Chondrocyte (in vitro differentiated cells): ENCODE measurements at regions not wholly inside any gene's neighbourhood (a gene's known extent, or its start where the extent isn't known, plus 50 kb on each side); places are given as distances from the start of the nearest gene placed in this dataset.

Source experiments
- DNase-seq: peaks from one replicate; pipeline ENCODE4 v3.0.0; 2021; ENCODE audit warnings: mixed read lengths, low spot score
- H3K27ac Mint-ChIP-seq: one replicate; pipeline ENCODE4 v1.8.0; 2021; ENCODE audit warnings: mild to moderate bottlenecking, moderate library complexity, mixed read lengths; ENCODE audit not compliant: unreplicated experiment
- H3K27me3 Mint-ChIP-seq: 2 replicates; pipeline ENCODE4 v1.8.0; 2021; ENCODE audit warnings: low read depth, mixed read lengths
- H3K36me3 Mint-ChIP-seq: 2 replicates; pipeline ENCODE4 v1.8.0; 2021; ENCODE audit warnings: low read depth, mixed read lengths
- H3K4me1 Mint-ChIP-seq: 2 replicates; pipeline ENCODE4 v1.8.0; 2021; ENCODE audit warnings: low read depth, mild to moderate bottlenecking, mixed read lengths
- H3K4me3 Mint-ChIP-seq: one replicate; pipeline ENCODE4 v1.8.0; 2021; ENCODE audit warnings: mild to moderate bottlenecking, moderate library complexity, mixed read lengths; ENCODE audit not compliant: unreplicated experiment
- H3K9me3 Mint-ChIP-seq: 2 replicates; pipeline ENCODE4 v1.8.0; 2021; ENCODE audit warnings: low read depth, mixed read lengths
- CTCF ChIP-seq: fragments of 200-600 bp; sonication (generic); IDR thresholded peaks from 2 replicates; pipeline ENCODE4 v1.5.0; 2021; ENCODE audit warnings: antibody characterized with exemption, mild to moderate bottlenecking, moderate library complexity

GRCh38 chr3:83849106-83849730 lies 1109.6 kb upstream of the CADM2 start:
- TF ChIP-seq CTCF = no peak
- DNase-seq = no peak
- H3K9me3 Mint-ChIP-seq = no peaks in the 10 kb centered on the region
- no peaks in the 10 kb centered on the region for H3K36me3 Mint-ChIP-seq
- H3K4me1 Mint-ChIP-seq = peaks cover 8% of the 10 kb centered on the region
- H3K27me3 Mint-ChIP-seq = no peaks in the 10 kb centered on the region
- no peak overlapping the region for H3K4me3 Mint-ChIP-seq
- no peak overlapping the region for H3K27ac Mint-ChIP-seq

GRCh38 chr3:83863380-83863779 lies 1095.4 kb upstream of the CADM2 start:
- DNase-seq = no peak
- H3K9me3 Mint-ChIP-seq = peaks cover 6% of the 10 kb centered on the region
- H3K36me3 Mint-ChIP-seq = no peaks in the 10 kb centered on the region
- H3K27ac Mint-ChIP-seq = no peak overlapping the region
- no peaks in the 10 kb centered on the region for H3K4me1 Mint-ChIP-seq
- H3K4me3 Mint-ChIP-seq = no peak overlapping the region
- TF ChIP-seq CTCF = no peak
- H3K27me3 Mint-ChIP-seq = no peaks in the 10 kb centered on the region

- TF ChIP-seq CTCF = no peak
- no peak for DNase-seq
- Mint-ChIP-seq H3K27ac (no peak overlapping the region), H3K4me3 (no peak overlapping the region), H3K36me3 (no peaks in the 10 kb centered on the region), H3K9me3 (peaks cover 2% of the 10 kb centered on the region), H3K27me3 (no peaks in the 10 kb centered on the region), H3K4me1 (peaks cover 11% of the 10 kb centered on the region)
These were observed 1089.8 kb upstream of the CADM2 start for GRCh38 chr3:83868909-83869567.

- H3K27me3 Mint-ChIP-seq = no peaks in the 10 kb centered on the region
- DNase-seq = no peak
These were observed 1085.2 kb upstream of the CADM2 start for GRCh38 chr3:83873550-83873949.

GRCh38 chr3:83877910-83878309 lies 1080.9 kb upstream of the CADM2 start:
- Mint-ChIP-seq H3K9me3 (peaks cover 14% of the 10 kb centered on the region), H3K4me1 (peaks cover 5% of the 10 kb centered on the region), H3K4me3 (no peak overlapping the region), H3K27ac (no peak overlapping the region), H3K27me3 (no peaks in the 10 kb centered on the region), H3K36me3 (no peaks in the 10 kb centered on the region)
- no peak for DNase-seq
- no peak for TF ChIP-seq CTCF

More at GRCh38 chr3:83873550-83873949, 1085.2 kb upstream of the CADM2 start:
- H3K27ac Mint-ChIP-seq = no peak overlapping the region
- no peak for TF ChIP-seq CTCF
- no peak overlapping the region for H3K4me3 Mint-ChIP-seq
- no peaks in the 10 kb centered on the region for H3K36me3 Mint-ChIP-seq
- peaks cover 11% of the 10 kb centered on the region for H3K4me1 Mint-ChIP-seq
- peaks cover 14% of the 10 kb centered on the region for H3K9me3 Mint-ChIP-seq
